ENCODE measurements at regions not wholly inside any gene's neighbourhood (a gene's known extent, or its start where the extent isn't known, plus 50 kb on each side); places are given as distances from the start of the nearest gene placed in this dataset.
"Not testable (repeated sequence)": the region's sequence is repeated elsewhere in the genome, so short reads cannot be mapped to it uniquely, and the experiment has no call there.

GRCh38 chr4:126396703-126397102, 1081.9 kb downstream of the FAT4 start:
- H3K36me3 Mint-ChIP-seq (ENCODE audit: low read depth) = no peaks in the 10 kb centered on the region
- peaks cover 4% of the 10 kb centered on the region for H3K9me3 Mint-ChIP-seq
- ChIA-PET CTCF (no interaction called here), POLR2A (no interaction called here)
- H3K4me1 Mint-ChIP-seq = no peaks in the 10 kb centered on the region
- no peak overlapping the region for H3K27ac Mint-ChIP-seq
- no peak for DNase-seq
- no peak overlapping the region for H3K4me3 Mint-ChIP-seq
- H3K27me3 Mint-ChIP-seq = no peaks in the 10 kb centered on the region

- POLR2A ChIA-PET = no interaction called here
- peaks cover 4% of the 10 kb centered on the region for H3K9me3 Mint-ChIP-seq
- no peak overlapping the region for H3K4me3 Mint-ChIP-seq
- DNase-seq = no peak
- no peaks in the 10 kb centered on the region for H3K36me3 Mint-ChIP-seq (ENCODE audit: low read depth)
- CTCF ChIA-PET = no interaction called here
- no peaks in the 10 kb centered on the region for H3K27me3 Mint-ChIP-seq
- no peaks in the 10 kb centered on the region for H3K4me1 Mint-ChIP-seq
- H3K27ac Mint-ChIP-seq = no peak overlapping the region
Measured at GRCh38 chr4:126404549-126404948, 1089.8 kb downstream of the FAT4 start.

- no peak for DNase-seq
- CTCF ChIA-PET = no interaction called here
- H3K4me1 Mint-ChIP-seq = no peaks in the 10 kb centered on the region
- H3K9me3 Mint-ChIP-seq = peaks cover 4% of the 10 kb centered on the region
- H3K36me3 Mint-ChIP-seq (ENCODE audit: low read depth) = no peaks in the 10 kb centered on the region
- no peak overlapping the region for H3K4me3 Mint-ChIP-seq
- H3K27ac Mint-ChIP-seq = no peak overlapping the region
- POLR2A ChIA-PET = no interaction called here
- H3K27me3 Mint-ChIP-seq = no peaks in the 10 kb centered on the region
Measured at GRCh38 chr4:126405369-126405982, 1090.7 kb downstream of the FAT4 start.

- Mint-ChIP-seq H3K27ac (no peak overlapping the region), H3K4me1 (no peaks in the 10 kb centered on the region), H3K4me3 (no peak overlapping the region), H3K27me3 (no peaks in the 10 kb centered on the region), H3K9me3 (peaks cover 6% of the 10 kb centered on the region), H3K36me3 (ENCODE audit: low read depth) (no peaks in the 10 kb centered on the region)
- ChIA-PET POLR2A (no interaction called here), CTCF (no interaction called here)
- DNase-seq = no peak
Measured at GRCh38 chr4:126409746-126410145, 1095.0 kb downstream of the FAT4 start.

- Mint-ChIP-seq H3K9me3 (peaks cover 6% of the 10 kb centered on the region), H3K4me3 (no peak overlapping the region)
- POLR2A ChIA-PET = no interaction called here
Measured at GRCh38 chr4:126411047-126411446, 1096.3 kb downstream of the FAT4 start.

GRCh38 chr4:126412310-126412709, 1097.6 kb downstream of the FAT4 start:
- POLR2A ChIA-PET; H3K27me3 Mint-ChIP-seq; H3K27ac Mint-ChIP-seq; H3K4me1 Mint-ChIP-seq; CTCF ChIA-PET; DNase-seq; H3K36me3 Mint-ChIP-seq (ENCODE audit: low read depth); H3K9me3 Mint-ChIP-seq; H3K4me3 Mint-ChIP-seq: not testable (repeated sequence)

More at GRCh38 chr4:126411047-126411446, 1096.3 kb downstream of the FAT4 start:
- no peak for DNase-seq
- Mint-ChIP-seq H3K27ac (no peak overlapping the region), H3K27me3 (no peaks in the 10 kb centered on the region), H3K36me3 (ENCODE audit: low read depth) (no peaks in the 10 kb centered on the region), H3K4me1 (no peaks in the 10 kb centered on the region)
- CTCF ChIA-PET = no interaction called here

GRCh38 chr4:126414741-126415140, 1100.0 kb downstream of the FAT4 start:
- H3K36me3 Mint-ChIP-seq (ENCODE audit: low read depth) = no peaks in the 10 kb centered on the region
- no peak overlapping the region for H3K27ac Mint-ChIP-seq
- DNase-seq = no peak
- H3K9me3 Mint-ChIP-seq = peaks cover 3% of the 10 kb centered on the region
- H3K4me3 Mint-ChIP-seq = no peak overlapping the region
- ChIA-PET POLR2A (no interaction called here), CTCF (no interaction called here)
- H3K4me1 Mint-ChIP-seq = no peaks in the 10 kb centered on the region
- no peaks in the 10 kb centered on the region for H3K27me3 Mint-ChIP-seq

GRCh38 chr4:126419266-126419665, 1104.5 kb downstream of the FAT4 start:
- POLR2A ChIA-PET = no interaction called here
- H3K4me1 Mint-ChIP-seq = no peaks in the 10 kb centered on the region
- CTCF ChIA-PET = no interaction called here

GRCh38 chr4:126427853-126428252, 1113.1 kb downstream of the FAT4 start:
- no peak for DNase-seq
- H3K27me3 Mint-ChIP-seq = no peaks in the 10 kb centered on the region
- no peak overlapping the region for H3K27ac Mint-ChIP-seq
- no peaks in the 10 kb centered on the region for H3K4me1 Mint-ChIP-seq
- POLR2A ChIA-PET = no interaction called here
- CTCF ChIA-PET = no interaction called here
- H3K36me3 Mint-ChIP-seq (ENCODE audit: low read depth) = no peaks in the 10 kb centered on the region
- no peaks in the 10 kb centered on the region for H3K9me3 Mint-ChIP-seq
- no peak overlapping the region for H3K4me3 Mint-ChIP-seq

More at GRCh38 chr4:126419266-126419665, 1104.5 kb downstream of the FAT4 start:
- peaks cover 7% of the 10 kb centered on the region for H3K9me3 Mint-ChIP-seq
- H3K36me3 Mint-ChIP-seq (ENCODE audit: low read depth) = no peaks in the 10 kb centered on the region
- no peak overlapping the region for H3K4me3 Mint-ChIP-seq
- H3K27ac Mint-ChIP-seq = no peak overlapping the region
- DNase-seq = no peak
- no peaks in the 10 kb centered on the region for H3K27me3 Mint-ChIP-seq

- CTCF ChIA-PET = no interaction called here
- Mint-ChIP-seq H3K27ac (no peak overlapping the region), H3K36me3 (ENCODE audit: low read depth) (no peaks in the 10 kb centered on the region), H3K4me1 (no peaks in the 10 kb centered on the region), H3K27me3 (no peaks in the 10 kb centered on the region), H3K4me3 (no peak overlapping the region), H3K9me3 (no peaks in the 10 kb centered on the region)
- no peak for DNase-seq
- POLR2A ChIA-PET = no interaction called here
Measured at GRCh38 chr4:126431049-126431448, 1116.3 kb downstream of the FAT4 start.

GRCh38 chr4:126435491-126435890, 1120.7 kb downstream of the FAT4 start:
- no peaks in the 10 kb centered on the region for H3K4me1 Mint-ChIP-seq
- H3K9me3 Mint-ChIP-seq = peaks cover 4% of the 10 kb centered on the region
- no peaks in the 10 kb centered on the region for H3K36me3 Mint-ChIP-seq (ENCODE audit: low read depth)
- H3K4me3 Mint-ChIP-seq = no peak overlapping the region
- H3K27me3 Mint-ChIP-seq = no peaks in the 10 kb centered on the region
- H3K27ac Mint-ChIP-seq = no peak overlapping the region
- DNase-seq = no peak
- POLR2A ChIA-PET = no interaction called here
- CTCF ChIA-PET = no interaction called here

GRCh38 chr4:126440297-126440696, 1125.5 kb downstream of the FAT4 start:
- DNase-seq = no peak
- no peak overlapping the region for H3K4me3 Mint-ChIP-seq
- no peaks in the 10 kb centered on the region for H3K4me1 Mint-ChIP-seq
- no peaks in the 10 kb centered on the region for H3K27me3 Mint-ChIP-seq
- peaks cover 4% of the 10 kb centered on the region for H3K9me3 Mint-ChIP-seq
- POLR2A ChIA-PET = no interaction called here
- no peaks in the 10 kb centered on the region for H3K36me3 Mint-ChIP-seq (ENCODE audit: low read depth)
- CTCF ChIA-PET = no interaction called here
- no peak overlapping the region for H3K27ac Mint-ChIP-seq

- Mint-ChIP-seq H3K9me3 (peaks cover 12% of the 10 kb centered on the region), H3K4me1 (no peaks in the 10 kb centered on the region), H3K36me3 (ENCODE audit: low read depth) (no peaks in the 10 kb centered on the region), H3K27ac (no peak overlapping the region), H3K27me3 (no peaks in the 10 kb centered on the region), H3K4me3 (no peak overlapping the region)
- POLR2A ChIA-PET = no interaction called here
- CTCF ChIA-PET = no interaction called here
- no peak for DNase-seq
Measured at GRCh38 chr4:126441173-126442035, 1126.6 kb downstream of the FAT4 start.

- Mint-ChIP-seq H3K4me1 (no peaks in the 10 kb centered on the region), H3K4me3 (no peak overlapping the region), H3K27me3 (no peaks in the 10 kb centered on the region), H3K27ac (no peak overlapping the region), H3K36me3 (ENCODE audit: low read depth) (no peaks in the 10 kb centered on the region), H3K9me3 (peaks cover 8% of the 10 kb centered on the region)
- no peak for DNase-seq
- ChIA-PET POLR2A (no interaction called here), CTCF (no interaction called here)
Measured at GRCh38 chr4:126445596-126445995, 1130.8 kb downstream of the FAT4 start.

Data from activated CD4-positive, alpha-beta memory T cell treated with anti-CD3 and anti-CD28 coated beads, Interleukin-2, amount 10 ng/mL, durations not matched to agents 7 days and 5 days (primary cell).